Bronchial epithelial cell (primary cell): ENCODE measurements at regions not wholly inside any gene's neighbourhood (a gene's known extent, or its start where the extent isn't known, plus 50 kb on each side); places are given as distances from the start of the nearest gene placed in this dataset.
"Not testable (repeated sequence)": the region's sequence is repeated elsewhere in the genome, so short reads cannot be mapped to it uniquely, and the experiment has no call there.

Experiments used
- DNase-seq: peaks from one replicate; pipeline ENCODE4 v3.0.0-alpha.2; 2010; ENCODE audit warnings: low read depth
- FAIRE-seq: peaks from 2 replicates; lab custom pipeline; 2011; peaks lifted over from hg19 to GRCh38; lab: Jason Lieb, UNC
- H3K27me3 ChIP-seq: 2 replicates; pipeline ENCODE4 v1.5.1; 2011; ENCODE audit warnings: low read length; ENCODE audit not compliant: control insufficient read depth, insufficient read depth
- H3K36me3 ChIP-seq: 2 replicates; pipeline ENCODE4 v1.5.1; 2011; ENCODE audit warnings: low read length; ENCODE audit not compliant: control insufficient read depth, insufficient read depth
- H3K4me3 ChIP-seq: 2 replicates; pipeline ENCODE4 v1.5.1; 2011; ENCODE audit warnings: mild to moderate bottlenecking, low read depth, low read length, control low read depth
- CTCF ChIP-seq: IDR thresholded peaks from 2 replicates; pipeline ENCODE4 v1.5.1; 2011; ENCODE audit warnings: mild to moderate bottlenecking, moderate library complexity, low read length, control low read depth, inconsistent platforms; ENCODE audit not compliant: insufficient read depth, severe bottlenecking

- DNase-seq (no peak), FAIRE-seq (no peak)
- Histone ChIP-seq H3K36me3 (no peaks in the 10 kb centered on the region), H3K4me3 (no peak overlapping the region), H3K27me3 (no peaks in the 10 kb centered on the region)
- no peak for TF ChIP-seq CTCF
These were observed 308.3 kb downstream of the NR2F2 start for GRCh38 chr15:96638793-96639192.

- no peaks in the 10 kb centered on the region for H3K27me3 ChIP-seq
- H3K36me3 ChIP-seq = no peaks in the 10 kb centered on the region
- H3K4me3 ChIP-seq = no peak overlapping the region
- TF ChIP-seq CTCF = no peak
- FAIRE-seq (no peak), DNase-seq (no peak)
These were observed 315.3 kb downstream of the NR2F2 start for GRCh38 chr15:96645796-96646195.

DNA sequence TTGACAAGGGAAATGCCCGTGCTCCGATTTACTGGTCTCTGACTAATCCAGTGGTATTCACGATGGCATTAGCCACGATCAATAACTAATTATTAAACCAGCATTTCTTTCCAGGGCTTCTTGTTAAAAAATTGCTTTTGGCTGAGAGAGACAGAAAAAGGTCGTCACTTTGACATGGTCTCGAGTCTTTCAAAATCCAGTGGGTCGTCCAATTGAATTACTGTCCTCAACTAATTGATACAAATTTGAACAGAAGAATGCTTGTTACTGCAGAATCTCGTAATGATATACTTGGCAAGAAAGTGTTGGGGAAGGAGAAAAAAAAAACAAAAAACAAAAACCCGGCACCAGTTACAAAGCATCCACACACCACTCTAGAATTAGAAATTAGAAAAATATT lies 318.4 kb downstream of the NR2F2 start:
- H3K27me3 ChIP-seq = no peaks in the 10 kb centered on the region
- DNase-seq = no peak
- no peak overlapping the region for H3K4me3 ChIP-seq
- no peaks in the 10 kb centered on the region for H3K36me3 ChIP-seq
- no peak for TF ChIP-seq CTCF
- FAIRE-seq = no peak

DNA sequence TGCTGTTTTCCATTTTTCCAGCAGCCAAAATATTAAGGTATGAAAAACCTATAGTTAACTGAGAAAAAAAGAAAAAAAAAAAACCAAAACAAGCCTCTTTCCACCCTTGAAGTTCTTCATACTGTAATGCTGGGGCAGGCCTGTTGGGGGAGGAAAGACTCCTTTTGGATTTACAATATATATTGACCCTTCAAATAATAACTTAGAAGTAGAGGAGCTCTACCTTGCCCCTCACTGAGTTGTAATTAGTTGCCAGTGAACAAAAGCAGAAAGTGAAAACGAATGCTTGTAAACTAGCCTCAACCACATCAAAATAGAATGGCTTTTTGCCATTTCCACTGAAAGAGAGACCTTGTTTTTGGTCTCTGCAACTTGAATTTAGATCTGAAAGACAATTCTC lies 326.6 kb downstream of the NR2F2 start:
- Histone ChIP-seq H3K36me3 (no peaks in the 10 kb centered on the region), H3K27me3 (no peaks in the 10 kb centered on the region), H3K4me3 (no peak overlapping the region)
- DNase-seq = no peak
- no peak for FAIRE-seq
- no peak for TF ChIP-seq CTCF

GRCh38 chr15:96666979-96667378 lies 336.5 kb downstream of the NR2F2 start:
- not testable (repeated sequence) for H3K36me3 ChIP-seq, DNase-seq, H3K4me3 ChIP-seq, H3K27me3 ChIP-seq, FAIRE-seq

DNA sequence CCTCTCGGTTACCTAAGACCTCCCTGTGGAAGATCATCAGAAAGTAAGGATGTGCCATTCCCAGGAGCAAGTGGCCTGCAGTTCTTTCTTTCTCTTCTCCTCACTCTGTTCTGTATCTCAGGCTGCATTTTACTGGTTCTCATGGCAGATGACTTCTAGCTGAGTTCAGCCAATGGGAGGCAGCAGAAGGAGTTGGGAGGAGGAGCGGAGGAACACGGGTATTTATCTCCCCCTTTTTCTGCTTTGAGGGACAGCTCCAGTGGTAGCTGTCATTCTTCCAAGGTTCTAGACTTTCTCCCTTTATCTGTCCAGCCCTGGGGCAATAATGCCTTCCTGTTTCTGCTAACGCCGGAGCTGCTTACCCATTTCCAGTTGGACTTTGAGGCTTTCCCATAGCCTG lies 339.9 kb downstream of the NR2F2 start:
- Histone ChIP-seq H3K36me3 (no peaks in the 10 kb centered on the region), H3K4me3 (no peak overlapping the region), H3K27me3 (no peaks in the 10 kb centered on the region)
- FAIRE-seq = no peak
- DNase-seq = no peak
- TF ChIP-seq CTCF = no peak
